ENCODE measurements at regions not wholly inside any gene's neighbourhood (a gene's known extent, or its start where the extent isn't known, plus 50 kb on each side); places are given as distances from the start of the nearest gene placed in this dataset.
"Not testable (repeated sequence)": the region's sequence is repeated elsewhere in the genome, so short reads cannot be mapped to it uniquely, and the experiment has no call there.

DNA sequence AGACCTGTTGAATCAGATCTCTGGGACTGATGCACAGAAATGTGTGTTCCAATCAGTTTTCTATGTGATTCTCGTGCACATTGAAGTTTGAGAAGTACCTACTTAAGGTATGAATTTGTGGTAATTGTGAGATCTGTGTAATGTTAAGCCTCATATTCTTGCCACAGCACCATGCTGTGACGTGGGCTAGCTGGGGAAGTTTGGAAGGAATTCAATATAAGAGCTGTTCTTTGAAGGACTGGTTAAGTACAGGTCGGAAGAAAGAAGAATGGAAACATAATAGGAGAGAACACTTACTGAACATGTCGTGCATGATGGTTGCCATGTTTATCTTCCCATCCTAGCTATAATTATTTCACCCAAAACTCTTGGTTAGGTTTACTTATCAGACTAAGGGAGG lies 79.7 kb upstream of the CXXC4 start:
- TF ChIP-seq CTCF (conservative IDR thresholded peaks at IDR 0.05; ENCODE audit: low read depth, low read length) (no peak), EZH2 (IDR thresholded peaks at IDR 0.05; ENCODE audit: borderline replicate concordance, low read depth, low read length, poor library complexity, severe bottlenecking) (no peak)
- H3K27me3 ChIP-seq (replicated peaks; ENCODE audit: insufficient read depth, low read depth, low read length, poor library complexity) = no peaks in the 10 kb centered on the region
- H3K9me3 ChIP-seq (ENCODE audit: low read depth, low read length, poor library complexity, severe bottlenecking) = no peaks in the 10 kb centered on the region
- POLR2A ChIA-PET (ENCODE audit: low non-redundant PET) = no interaction called here
- H3K36me3 ChIP-seq (ENCODE audit: insufficient read depth, low read length, poor library complexity, severe bottlenecking) = no peaks in the 10 kb centered on the region
- no peaks in the 10 kb centered on the region for H3K4me1 ChIP-seq (ENCODE audit: insufficient read depth, low read length, poor library complexity, severe bottlenecking)
- H3K4me3 ChIP-seq (ENCODE audit: low read depth, low read length, poor library complexity, severe bottlenecking) = no peak overlapping the region
- DNase-seq (ENCODE audit: low spot score) = no peak
- H3K27ac ChIP-seq (ENCODE audit: low read depth, low read length, poor library complexity, severe bottlenecking) = no peak overlapping the region
- CTCF ChIA-PET = no interaction called here
- BruUV-seq (replicated peaks) = no TSS peak
- intact Hi-C loops (cut with micrococcal nuclease; ENCODE audit: unreplicated experiment) = no loop called here

DNA sequence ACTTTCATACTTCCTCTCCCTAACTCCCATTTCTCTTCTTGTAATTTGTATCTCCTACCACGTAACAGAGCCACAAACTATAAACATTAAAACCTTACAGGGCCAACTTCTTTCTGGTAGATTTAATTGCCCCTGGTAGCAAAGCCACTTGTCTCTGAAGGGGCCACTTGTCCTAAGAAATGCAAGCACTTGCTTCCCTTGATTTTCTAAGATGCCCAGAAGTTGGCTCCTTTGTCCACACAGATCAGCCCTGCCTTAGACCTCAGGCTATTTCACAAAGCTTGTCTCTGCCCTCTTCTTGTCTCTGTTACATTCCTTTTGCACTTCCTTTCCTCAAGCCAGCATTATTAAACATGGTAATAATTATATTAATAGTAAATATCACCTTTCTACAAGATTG lies 80.6 kb upstream of the CXXC4 start:
- Histone ChIP-seq H3K36me3 (ENCODE audit: insufficient read depth, low read length, poor library complexity, severe bottlenecking) (no peaks in the 10 kb centered on the region), H3K27me3 (replicated peaks; ENCODE audit: insufficient read depth, low read depth, low read length, poor library complexity) (no peaks in the 10 kb centered on the region), H3K4me3 (ENCODE audit: low read depth, low read length, poor library complexity, severe bottlenecking) (no peak overlapping the region), H3K9me3 (ENCODE audit: low read depth, low read length, poor library complexity, severe bottlenecking) (no peaks in the 10 kb centered on the region), H3K27ac (ENCODE audit: low read depth, low read length, poor library complexity, severe bottlenecking) (no peak overlapping the region), H3K4me1 (ENCODE audit: insufficient read depth, low read length, poor library complexity, severe bottlenecking) (no peaks in the 10 kb centered on the region)
- ChIA-PET CTCF (no interaction called here), POLR2A (ENCODE audit: low non-redundant PET) (no interaction called here)
- BruUV-seq (replicated peaks) = no TSS peak
- no peak for TF ChIP-seq CTCF (conservative IDR thresholded peaks at IDR 0.05; ENCODE audit: low read depth, low read length)
- no peak for DNase-seq (ENCODE audit: low spot score)
- intact Hi-C loops (cut with micrococcal nuclease; ENCODE audit: unreplicated experiment) = no loop called here

DNA sequence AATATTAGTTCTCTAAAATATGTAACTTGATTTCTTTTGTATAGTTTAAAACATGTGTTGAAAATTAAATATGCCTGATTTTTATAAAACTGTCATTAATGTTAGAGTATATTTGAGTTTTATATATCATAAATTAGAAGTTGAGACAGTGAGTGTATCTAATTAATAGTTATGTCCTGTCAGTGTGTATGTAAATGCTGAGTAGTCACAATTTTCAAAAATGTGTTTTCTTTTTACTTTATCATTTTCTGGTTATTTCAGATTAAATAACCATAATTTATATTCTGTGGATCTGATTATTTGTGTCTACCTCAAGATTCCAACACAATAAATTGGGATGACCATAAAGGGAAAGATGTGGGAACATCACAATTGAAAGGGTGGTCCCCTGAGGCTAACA lies 82.7 kb upstream of the CXXC4 start:
- Histone ChIP-seq H3K27me3 (replicated peaks; ENCODE audit: insufficient read depth, low read depth, low read length, poor library complexity) (no peaks in the 10 kb centered on the region), H3K4me3 (ENCODE audit: low read depth, low read length, poor library complexity, severe bottlenecking) (no peak overlapping the region), H3K9me3 (ENCODE audit: low read depth, low read length, poor library complexity, severe bottlenecking) (no peaks in the 10 kb centered on the region), H3K36me3 (ENCODE audit: insufficient read depth, low read length, poor library complexity, severe bottlenecking) (no peaks in the 10 kb centered on the region), H3K4me1 (ENCODE audit: insufficient read depth, low read length, poor library complexity, severe bottlenecking) (no peaks in the 10 kb centered on the region), H3K27ac (ENCODE audit: low read depth, low read length, poor library complexity, severe bottlenecking) (no peak overlapping the region)
- ChIA-PET CTCF (no interaction called here), POLR2A (ENCODE audit: low non-redundant PET) (no interaction called here)
- no TSS peak for BruUV-seq (replicated peaks)
- no peak for TF ChIP-seq CTCF (conservative IDR thresholded peaks at IDR 0.05; ENCODE audit: low read depth, low read length)
- TF ChIP-seq EZH2 (IDR thresholded peaks at IDR 0.05; ENCODE audit: borderline replicate concordance, low read depth, low read length, poor library complexity, severe bottlenecking) = no peak
- DNase-seq (ENCODE audit: low spot score) = no peak
- intact Hi-C loops (cut with micrococcal nuclease; ENCODE audit: unreplicated experiment) = no loop called here

GRCh38 chr4:104581476-104581875 lies 86.8 kb upstream of the CXXC4 start:
- BruUV-seq (replicated peaks); intact Hi-C loops (cut with micrococcal nuclease; ENCODE audit: unreplicated experiment); POLR2A ChIA-PET (ENCODE audit: low non-redundant PET); H3K4me3 ChIP-seq (ENCODE audit: low read depth, low read length, poor library complexity, severe bottlenecking); H3K36me3 ChIP-seq (ENCODE audit: insufficient read depth, low read length, poor library complexity, severe bottlenecking); CTCF ChIA-PET; H3K9me3 ChIP-seq (ENCODE audit: low read depth, low read length, poor library complexity, severe bottlenecking); DNase-seq (ENCODE audit: low spot score); H3K4me1 ChIP-seq (ENCODE audit: insufficient read depth, low read length, poor library complexity, severe bottlenecking); H3K27me3 ChIP-seq (replicated peaks; ENCODE audit: insufficient read depth, low read depth, low read length, poor library complexity); H3K27ac ChIP-seq (ENCODE audit: low read depth, low read length, poor library complexity, severe bottlenecking): not testable (repeated sequence)

GRCh38 chr4:104582056-104582455 lies 87.4 kb upstream of the CXXC4 start:
- H3K27ac ChIP-seq (ENCODE audit: low read depth, low read length, poor library complexity, severe bottlenecking); H3K4me1 ChIP-seq (ENCODE audit: insufficient read depth, low read length, poor library complexity, severe bottlenecking); H3K9me3 ChIP-seq (ENCODE audit: low read depth, low read length, poor library complexity, severe bottlenecking); H3K27me3 ChIP-seq (replicated peaks; ENCODE audit: insufficient read depth, low read depth, low read length, poor library complexity); POLR2A ChIA-PET (ENCODE audit: low non-redundant PET); BruUV-seq (replicated peaks); H3K36me3 ChIP-seq (ENCODE audit: insufficient read depth, low read length, poor library complexity, severe bottlenecking); intact Hi-C loops (cut with micrococcal nuclease; ENCODE audit: unreplicated experiment); CTCF ChIA-PET; DNase-seq (ENCODE audit: low spot score); H3K4me3 ChIP-seq (ENCODE audit: low read depth, low read length, poor library complexity, severe bottlenecking): not testable (repeated sequence)
